HEK293T (cell line): ENCODE measurements at regions not wholly inside any gene's neighbourhood (a gene's known extent, or its start where the extent isn't known, plus 50 kb on each side); places are given as distances from the start of the nearest gene placed in this dataset.

Source experiments
- CTBP1 ChIP-seq: fragments of 450-650 bp; IDR thresholded peaks from 2 replicates; pipeline ENCODE4 v1.6.1; 2016; ENCODE audit warnings: borderline replicate concordance
- FOXM1 ChIP-seq: fragments of 450-650 bp; IDR thresholded peaks from 2 replicates; pipeline ENCODE4 v1.6.1; 2017; ENCODE audit warnings: mild to moderate bottlenecking, borderline replicate concordance
- HDGF ChIP-seq: fragments of 450-650 bp; IDR thresholded peaks from 2 replicates; pipeline ENCODE4 v1.6.1; 2017; ENCODE audit warnings: antibody characterized with exemption, borderline replicate concordance
- NFRKB ChIP-seq: fragments of 450-650 bp; IDR thresholded peaks from 2 replicates; pipeline ENCODE4 v1.6.1; 2016; ENCODE audit warnings: mild to moderate bottlenecking, moderate library complexity
- SP1 ChIP-seq: fragments of 450-650 bp; IDR thresholded peaks from 2 replicates; pipeline ENCODE4 v1.6.1; 2017
- SUZ12 ChIP-seq: fragments of 450-650 bp; IDR thresholded peaks from 2 replicates; pipeline ENCODE4 v1.6.1; 2016; ENCODE audit warnings: mild to moderate bottlenecking

GRCh38 chr21:32216293-32216692 lies 62.6 kb downstream of the MIS18A start:
- TF ChIP-seq HDGF, result no peak
- no peak for TF ChIP-seq SP1
- no peak for TF ChIP-seq NFRKB
- TF ChIP-seq FOXM1, result no peak
- no peak for TF ChIP-seq SUZ12
- no peak for TF ChIP-seq CTBP1
